GM21447 (cell line): ENCODE measurements at regions not wholly inside any gene's neighbourhood (a gene's known extent, or its start where the extent isn't known, plus 50 kb on each side); places are given as distances from the start of the nearest gene placed in this dataset.
"Not testable (repeated sequence)": the region's sequence is repeated elsewhere in the genome, so short reads cannot be mapped to it uniquely, and the experiment has no call there.

Experiments used
- ATAC-seq: cut with Tn5 transposase; IDR thresholded peaks from one replicate; pipeline ENCODE4 v1.9.1; 2021; ENCODE audit not compliant: unreplicated experiment

- no peak for ATAC-seq
These were observed 1526.3 kb downstream of the BRD1 start for GRCh38 chr22:48301421-48301820.

DNA sequence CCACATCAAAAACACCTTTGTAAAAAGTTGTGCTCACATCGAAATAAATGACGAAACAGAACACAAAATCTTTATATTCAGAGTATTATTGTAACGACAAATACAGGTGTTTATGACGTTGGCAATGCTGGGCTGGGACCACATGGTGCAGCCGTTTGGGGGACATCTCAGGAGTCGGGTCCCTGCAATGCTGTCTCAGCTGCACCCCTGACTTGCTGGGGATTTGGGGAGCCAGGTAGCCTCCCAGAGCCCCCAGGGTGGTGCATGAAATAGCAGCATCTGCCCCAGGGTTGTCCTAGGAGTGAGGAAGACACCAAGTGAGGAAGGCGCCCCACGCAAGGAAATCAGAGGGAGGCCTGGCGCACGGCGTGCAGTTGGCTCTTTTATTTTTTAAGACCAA lies 1526.8 kb downstream of the BRD1 start:
- no peak for ATAC-seq

GRCh38 chr22:48299801-48300200 lies 1527.9 kb downstream of the BRD1 start:
- no peak for ATAC-seq

DNA sequence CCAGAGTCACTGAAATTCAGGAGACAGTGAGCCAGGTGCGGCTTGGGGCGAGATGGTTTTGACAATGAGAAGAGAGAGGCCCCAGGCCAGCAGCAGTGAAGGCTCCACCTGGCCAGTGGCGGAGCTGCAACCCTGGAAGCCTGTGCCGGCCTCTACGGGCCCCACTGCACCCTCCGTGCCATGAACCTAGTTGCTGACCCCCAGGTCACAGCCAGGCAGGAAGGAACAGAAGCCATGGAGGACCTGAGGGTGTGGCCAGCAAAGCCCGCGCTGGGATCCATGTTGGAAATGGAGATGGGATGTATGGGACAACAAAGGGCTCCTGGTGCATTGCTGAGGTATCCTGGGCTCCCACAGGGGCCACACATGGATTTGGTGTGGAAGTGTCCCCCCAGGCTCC lies 1528.5 kb downstream of the BRD1 start:
- no peak for ATAC-seq

DNA sequence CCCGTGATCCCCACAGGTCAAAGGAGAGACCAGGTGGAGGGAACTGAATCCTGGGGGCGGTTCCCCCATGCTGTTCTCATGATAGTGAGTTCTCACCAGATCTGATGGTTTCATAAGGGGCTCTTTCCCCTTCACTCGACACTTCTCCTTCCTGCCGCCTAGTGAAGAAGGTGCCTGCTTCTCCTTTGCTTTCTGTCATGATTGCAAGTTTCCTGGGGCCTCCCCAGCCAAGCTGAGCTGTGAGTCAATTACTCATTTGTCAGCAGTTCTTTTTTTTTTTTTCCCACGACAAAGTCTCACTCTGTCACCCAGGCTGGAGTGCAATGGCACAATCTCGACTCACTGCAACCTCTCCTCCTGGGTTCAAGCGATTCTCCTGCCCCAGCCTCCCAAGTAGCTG lies 1530.4 kb downstream of the BRD1 start:
- no peak for ATAC-seq

DNA sequence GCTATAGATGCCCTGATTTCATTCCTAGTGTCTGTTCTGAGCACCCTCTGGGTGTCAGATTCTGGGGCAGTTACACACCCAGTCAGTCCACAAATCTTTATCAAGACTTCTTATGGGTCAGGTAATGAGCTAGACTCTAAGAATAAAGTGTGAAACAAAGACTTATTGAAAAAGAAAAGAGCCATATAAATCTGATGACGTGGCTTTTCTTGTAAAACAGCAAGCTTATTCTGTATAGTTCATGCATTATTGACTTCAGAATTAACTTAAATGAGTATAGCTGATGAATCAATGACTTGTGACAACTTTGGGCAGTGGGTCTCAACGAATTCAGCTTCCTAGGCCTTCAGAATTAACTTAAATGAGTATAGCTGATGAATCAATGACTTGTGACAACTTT lies 1527.5 kb downstream of the TBC1D22A start:
- not testable (repeated sequence) for ATAC-seq

DNA sequence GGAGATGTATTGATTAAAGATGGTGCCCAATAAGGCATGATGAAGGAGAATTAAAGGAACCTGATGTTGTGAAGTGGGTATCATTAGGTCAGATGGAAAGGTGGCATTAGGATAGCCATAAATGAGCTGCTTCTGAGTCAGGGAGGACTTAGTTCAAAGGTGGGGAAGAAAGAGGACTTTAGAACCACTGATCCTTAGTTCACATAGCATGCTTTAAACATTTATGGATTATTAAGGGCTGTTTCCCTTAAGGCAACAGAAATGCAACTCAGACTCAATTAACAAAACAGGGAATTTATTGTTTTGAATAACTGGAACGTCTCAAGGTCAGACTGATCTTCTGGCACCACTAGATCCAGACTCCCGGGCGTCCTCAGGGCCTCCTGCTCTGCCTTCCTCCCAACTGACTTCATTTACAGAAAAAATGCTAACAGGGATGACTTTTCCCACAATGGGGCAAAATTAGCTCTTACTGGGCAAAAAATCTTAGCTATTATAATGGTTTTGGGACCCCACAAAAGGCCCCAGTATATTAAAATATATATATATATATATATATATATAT lies 1526.0 kb downstream of the TBC1D22A start:
- ATAC-seq, result no peak

DNA sequence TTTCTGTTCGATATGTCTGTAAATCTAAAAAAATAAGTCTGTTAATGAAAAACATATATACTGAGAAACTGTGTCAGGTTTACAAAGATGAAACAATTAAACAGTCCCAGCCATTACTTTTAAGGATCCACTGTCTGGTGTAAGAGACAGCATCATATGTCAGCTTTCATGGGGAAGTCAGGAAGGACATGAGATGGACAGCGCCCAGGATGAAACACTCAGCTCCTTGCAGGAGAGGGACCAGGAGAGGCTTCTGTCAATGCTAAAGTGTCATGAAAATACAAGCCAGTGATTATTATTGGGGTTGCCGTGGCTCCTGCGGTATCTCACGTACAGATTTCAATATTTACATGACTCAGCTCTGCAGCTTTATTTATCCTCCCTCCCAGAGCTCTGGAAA lies 1524.6 kb downstream of the TBC1D22A start:
- ATAC-seq, result no peak

DNA sequence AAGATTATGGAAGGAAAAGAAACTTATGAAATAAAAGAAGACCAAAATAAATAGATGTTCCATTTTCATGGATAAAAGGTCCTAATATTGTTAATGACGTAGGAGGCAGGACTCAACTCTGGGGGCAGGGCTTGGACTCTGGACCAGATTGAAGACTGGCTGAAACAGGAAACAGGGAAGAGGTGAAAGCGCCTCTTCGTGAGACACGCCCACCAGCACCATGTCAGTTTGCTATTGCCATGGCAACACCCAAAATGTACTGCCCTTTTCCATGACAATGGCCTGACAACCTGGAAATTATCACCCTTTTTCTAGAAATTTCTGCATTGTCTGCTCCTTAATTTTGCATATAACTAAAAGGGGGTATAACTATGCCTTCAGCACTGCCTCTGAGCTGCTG lies 1522.2 kb downstream of the TBC1D22A start:
- ATAC-seq, result no peak

GRCh38 chr22:48282804-48283203 lies 1520.4 kb downstream of the TBC1D22A start:
- no peak for ATAC-seq

GRCh38 chr22:48279461-48279756 lies 1517.0 kb downstream of the TBC1D22A start:
- no peak for ATAC-seq

DNA sequence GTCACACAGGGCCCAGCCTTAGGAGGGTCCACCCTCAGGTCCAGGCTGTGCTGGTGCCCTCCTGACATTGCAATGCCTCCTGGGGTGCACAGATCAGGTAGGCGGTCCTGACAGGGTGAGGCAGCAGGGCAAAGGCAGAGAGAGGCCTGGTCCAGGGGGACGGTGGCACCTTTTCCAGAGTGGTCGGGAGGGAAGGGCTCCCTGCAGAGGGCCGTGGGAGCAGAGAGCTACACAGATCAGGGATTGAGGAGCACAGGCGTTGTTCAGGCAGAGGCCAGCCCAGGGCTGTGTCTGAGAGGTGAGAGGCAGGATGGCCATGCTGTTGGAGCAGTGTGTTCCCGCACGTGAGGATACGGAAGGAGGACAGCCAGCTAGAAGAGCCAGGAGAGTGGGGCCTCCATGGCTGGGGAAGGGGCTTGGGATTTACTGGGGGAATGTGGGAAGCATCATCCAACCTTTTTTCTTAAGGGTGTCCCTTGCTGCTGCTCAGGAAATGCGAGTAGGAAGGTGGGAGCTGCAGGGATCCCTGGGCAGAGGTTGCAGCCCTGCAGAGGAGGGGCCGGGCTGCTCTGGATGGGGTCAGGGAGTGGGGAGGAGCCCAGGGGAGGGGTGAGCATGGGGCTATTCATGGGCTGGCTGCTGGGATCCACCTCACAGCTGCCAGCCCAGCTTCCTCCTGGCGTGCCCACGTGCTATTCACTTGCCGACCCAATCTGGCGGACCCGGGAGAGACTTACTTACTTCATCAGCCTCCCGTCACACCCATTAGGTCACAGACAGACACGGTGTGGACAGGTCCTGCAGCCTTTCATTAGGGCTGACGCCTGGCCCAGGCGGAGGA lies 1516.4 kb downstream of the TBC1D22A start:
- no peak for ATAC-seq

DNA sequence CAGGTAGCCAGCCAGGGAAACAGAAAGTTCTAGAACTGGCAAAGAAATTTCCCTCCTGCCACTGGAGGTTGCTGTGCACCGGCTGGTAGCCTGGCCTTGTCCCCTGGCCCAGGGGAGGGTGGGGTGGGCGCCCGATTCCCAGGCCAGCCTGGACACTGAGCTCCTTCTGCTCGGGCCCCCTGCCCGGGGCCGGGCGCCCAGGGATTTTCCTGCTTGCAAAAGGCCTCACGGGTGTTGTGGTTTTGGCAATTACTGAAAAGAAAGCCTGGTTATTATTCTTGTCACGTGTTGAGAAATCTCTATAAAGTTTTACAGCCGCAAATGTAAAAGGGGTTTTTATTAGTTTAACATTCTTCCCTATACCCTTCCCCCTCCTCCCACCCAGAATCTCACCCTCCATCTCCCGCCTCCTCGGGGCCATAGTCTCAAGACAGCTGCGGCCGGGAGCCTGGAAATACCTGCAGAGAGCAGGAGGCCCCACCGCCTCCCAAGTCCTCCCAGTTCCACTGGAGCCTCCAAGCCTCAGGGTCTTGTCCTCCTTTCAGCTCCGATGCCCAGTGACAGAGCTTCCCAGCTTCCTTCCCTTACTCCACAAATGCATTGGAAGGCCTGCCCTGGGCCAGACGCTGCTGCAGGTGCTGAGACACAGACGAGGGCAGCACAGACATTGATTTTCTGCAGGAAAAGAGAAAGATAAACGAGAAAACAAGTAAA lies 1515.6 kb downstream of the TBC1D22A start:
- ATAC-seq, result no peak

GRCh38 chr22:48276994-48277867 lies 1514.8 kb downstream of the TBC1D22A start:
- ATAC-seq, result no peak

DNA sequence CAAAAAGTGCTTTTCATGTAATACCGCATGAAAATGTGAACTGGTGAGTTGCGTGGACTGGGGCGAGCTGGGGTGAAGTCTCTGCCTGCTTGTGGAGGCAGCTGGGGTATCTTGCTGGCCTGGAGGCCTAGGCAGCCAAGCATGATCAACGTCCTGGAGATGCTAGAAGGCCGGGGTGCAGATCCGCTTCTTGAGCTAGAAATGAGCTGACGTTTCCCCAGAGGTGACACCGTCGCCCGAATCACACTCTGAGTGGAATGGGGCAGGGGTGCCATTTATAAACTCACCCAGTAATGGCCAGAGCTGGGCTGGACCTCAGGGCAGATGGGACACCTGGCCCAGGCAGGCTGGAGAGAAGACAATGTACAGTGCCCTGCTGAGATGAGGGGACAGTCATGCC lies 1513.0 kb downstream of the TBC1D22A start:
- no peak for ATAC-seq

DNA sequence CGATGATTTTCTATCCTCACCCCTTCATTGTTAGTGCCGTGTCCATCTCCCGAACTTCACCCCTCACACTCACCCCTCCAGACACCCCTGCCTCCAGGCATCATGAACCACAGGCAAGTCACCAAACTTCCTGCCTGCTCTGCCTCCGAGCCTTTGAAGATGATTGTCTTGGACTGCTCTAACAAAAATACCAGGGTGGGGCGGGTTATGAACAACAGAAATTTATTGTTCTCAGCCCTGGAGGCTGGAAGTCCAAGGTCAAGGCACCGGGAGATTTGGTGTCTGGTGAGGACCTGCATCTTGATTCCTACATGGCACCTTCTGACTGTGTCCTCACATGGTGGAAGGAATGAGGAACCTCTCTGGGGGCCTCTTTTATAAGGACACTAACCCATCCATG lies 1508.3 kb downstream of the TBC1D22A start:
- ATAC-seq, result no peak

- no peak for ATAC-seq
These were observed 1506.5 kb downstream of the TBC1D22A start for GRCh38 chr22:48268771-48269552.

DNA sequence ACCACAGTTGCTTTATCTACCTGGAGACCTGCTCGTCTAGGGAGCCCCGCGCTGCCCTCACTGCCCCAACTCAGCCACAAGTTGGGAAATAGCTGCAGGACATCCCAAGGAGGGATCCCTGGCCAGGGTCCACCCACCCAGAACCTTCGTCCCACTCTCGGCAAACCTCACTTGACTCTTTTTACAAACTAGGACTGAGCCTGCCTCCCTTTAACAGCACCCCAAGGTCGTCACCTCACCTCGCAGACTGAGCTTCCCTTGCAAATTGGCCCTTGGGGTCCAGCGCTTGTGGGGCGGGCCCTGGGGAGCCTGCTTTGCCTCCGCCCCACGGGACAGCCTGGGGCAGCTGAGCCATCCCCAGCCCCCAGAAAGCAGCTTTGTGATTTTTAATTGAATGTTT lies 1505.8 kb downstream of the TBC1D22A start:
- ATAC-seq, result no peak

- no peak for ATAC-seq
These were observed 1505.2 kb downstream of the TBC1D22A start for GRCh38 chr22:48267681-48268080.

DNA sequence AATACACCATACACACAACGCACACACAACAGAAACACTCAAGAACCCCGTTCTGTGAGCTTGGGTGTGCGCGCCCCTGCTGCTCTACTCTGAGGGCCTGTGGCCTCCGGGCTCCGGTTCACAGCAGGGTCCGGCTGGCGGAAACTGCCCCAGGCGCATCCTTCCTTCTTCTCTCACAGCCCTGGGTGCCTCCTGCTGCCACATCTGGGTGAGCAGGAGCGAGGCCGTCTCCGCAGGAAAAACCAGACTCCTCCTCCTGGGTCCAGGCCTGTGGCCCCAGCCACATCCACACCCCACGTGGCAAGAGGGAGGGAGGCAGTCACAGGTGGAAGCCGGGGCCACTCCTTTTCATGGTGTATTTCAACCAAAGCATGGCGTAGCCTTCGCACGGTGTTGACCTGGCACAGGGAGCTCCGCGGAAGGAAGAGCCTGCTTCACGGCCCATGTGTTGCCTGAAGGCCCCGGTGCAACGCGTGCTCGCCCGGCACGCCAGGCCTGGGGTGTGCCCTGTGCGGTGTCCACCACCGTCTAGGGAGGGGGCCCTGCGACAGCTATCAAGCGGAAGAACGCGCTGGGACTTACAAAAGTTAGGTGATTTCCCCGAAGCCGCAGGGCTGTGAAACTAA lies 1502.7 kb downstream of the TBC1D22A start:
- no peak for ATAC-seq
